ENCODE measurements at regions not wholly inside any gene's neighbourhood (a gene's known extent, or its start where the extent isn't known, plus 50 kb on each side); places are given as distances from the start of the nearest gene placed in this dataset.
"Not testable (repeated sequence)": the region's sequence is repeated elsewhere in the genome, so short reads cannot be mapped to it uniquely, and the experiment has no call there.

GRCh38 chr16:72729552-72729951 lies 318.4 kb downstream of the ZFHX3 start:
- POLR2A ChIA-PET; DNase-seq (ENCODE audit: extremely low spot score): not testable (repeated sequence)
- CTCF ChIA-PET: interaction anchor here (1.2 kb wide), 1 partner anchor 10 kb away, joined by 3 read pairs; no protein-coding TSS in a partner anchor

GRCh38 chr16:72728516-72728915 lies 319.4 kb downstream of the ZFHX3 start:
- POLR2A ChIA-PET: no interaction called here
- CTCF ChIA-PET: interaction anchor here (1.1 to 1.2 kb wide), 2 partner anchors 9 to 10 kb away, joined by 3 read pairs; no protein-coding TSS in a partner anchor
- DNase-seq (ENCODE audit: extremely low spot score): no peak
- TF ChIP-seq CTCF (IDR thresholded peaks at IDR 0.05; ENCODE audit: control extremely low read depth, extremely low read depth, low read depth, missing control alignments): no peak

- no peak for TF ChIP-seq CTCF (IDR thresholded peaks at IDR 0.05; ENCODE audit: control extremely low read depth, extremely low read depth, low read depth, missing control alignments)
- POLR2A ChIA-PET: no interaction called here
- no peak for DNase-seq (ENCODE audit: extremely low spot score)
- CTCF ChIA-PET: interaction anchor here (1.1 kb wide), 1 partner anchor 11 kb away, joined by 3 read pairs; no protein-coding TSS in a partner anchor
These were observed 320.4 kb downstream of the ZFHX3 start for GRCh38 chr16:72727565-72727964.

- ChIA-PET POLR2A (no interaction called here), CTCF (no interaction called here)
- no peak for TF ChIP-seq CTCF (IDR thresholded peaks at IDR 0.05; ENCODE audit: control extremely low read depth, extremely low read depth, low read depth, missing control alignments)
- DNase-seq (ENCODE audit: extremely low spot score): no peak
These were observed 322.3 kb downstream of the ZFHX3 start for GRCh38 chr16:72725643-72726042.

- POLR2A ChIA-PET: no interaction called here
- CTCF ChIA-PET: no interaction called here
- TF ChIP-seq CTCF (IDR thresholded peaks at IDR 0.05; ENCODE audit: control extremely low read depth, extremely low read depth, low read depth, missing control alignments): no peak
- no peak for DNase-seq (ENCODE audit: extremely low spot score)
These were observed 324.1 kb downstream of the ZFHX3 start for GRCh38 chr16:72723781-72724180.

GRCh38 chr16:72722552-72722951 lies 325.4 kb downstream of the ZFHX3 start:
- ChIA-PET CTCF (interaction anchor here (0.7 kb wide), 1 partner anchor 9 kb away, joined by 3 read pairs; no protein-coding TSS in a partner anchor), POLR2A (no interaction called here)
- DNase-seq (ENCODE audit: extremely low spot score): no peak
- TF ChIP-seq CTCF (IDR thresholded peaks at IDR 0.05; ENCODE audit: control extremely low read depth, extremely low read depth, low read depth, missing control alignments): no peak

GRCh38 chr16:72721981-72722380 lies 325.9 kb downstream of the ZFHX3 start:
- CTCF ChIA-PET: interaction anchor here (0.7 kb wide), 1 partner anchor 9 kb away, joined by 3 read pairs; no protein-coding TSS in a partner anchor

More at GRCh38 chr16:72721981-72722380, 325.9 kb downstream of the ZFHX3 start:
- POLR2A ChIA-PET: no interaction called here
- DNase-seq (ENCODE audit: extremely low spot score): no peak
- TF ChIP-seq CTCF (IDR thresholded peaks at IDR 0.05; ENCODE audit: control extremely low read depth, extremely low read depth, low read depth, missing control alignments): no peak
